ENCODE measurements at regions not wholly inside any gene's neighbourhood (a gene's known extent, or its start where the extent isn't known, plus 50 kb on each side); places are given as distances from the start of the nearest gene placed in this dataset.

GRCh38 chr1:83706354-83706938 lies 292.5 kb downstream of the TTLL7 start:
- H3K36me3 ChIP-seq = no peaks in the 10 kb centered on the region
- no peak for TF ChIP-seq POLR2AphosphoS5 (IDR thresholded peaks at IDR 0.05)
- no peak for TF ChIP-seq POLR2A (IDR thresholded peaks at IDR 0.05)
- no peak for TF ChIP-seq CTCF (IDR thresholded peaks at IDR 0.05)
- intact Hi-C loops (cut with DNase I; ENCODE audit: low total_unique reads) = no loop called here
- H3K9me3 ChIP-seq = no peaks in the 10 kb centered on the region
- H3K27ac ChIP-seq = no peak overlapping the region
- H3K4me1 ChIP-seq = no peaks in the 10 kb centered on the region
- H3K4me3 ChIP-seq = no peak overlapping the region
- H3K27me3 ChIP-seq = no peaks in the 10 kb centered on the region
- DNase-seq (ENCODE audit: low spot score in 2 of 2) = no peak

GRCh38 chr1:83705091-83705490 lies 293.8 kb downstream of the TTLL7 start:
- Histone ChIP-seq H3K27ac (no peak overlapping the region), H3K4me1 (no peaks in the 10 kb centered on the region), H3K27me3 (no peaks in the 10 kb centered on the region), H3K9me3 (no peaks in the 10 kb centered on the region), H3K4me3 (no peak overlapping the region), H3K36me3 (no peaks in the 10 kb centered on the region)
- TF ChIP-seq CTCF (IDR thresholded peaks at IDR 0.05) (no peak), POLR2A (IDR thresholded peaks at IDR 0.05) (no peak), POLR2AphosphoS5 (IDR thresholded peaks at IDR 0.05) (no peak)
- DNase-seq (ENCODE audit: low spot score in 2 of 2) = no peak
- intact Hi-C loops (cut with DNase I; ENCODE audit: low total_unique reads) = no loop called here

- H3K27me3 ChIP-seq = no peaks in the 10 kb centered on the region
- no peak for DNase-seq (ENCODE audit: low spot score in 2 of 2)
- no peak overlapping the region for H3K27ac ChIP-seq
- no peak overlapping the region for H3K4me3 ChIP-seq
- H3K4me1 ChIP-seq = no peaks in the 10 kb centered on the region
- H3K9me3 ChIP-seq = no peaks in the 10 kb centered on the region
- TF ChIP-seq CTCF (IDR thresholded peaks at IDR 0.05) = no peak
- no peak for TF ChIP-seq POLR2A (IDR thresholded peaks at IDR 0.05)
- TF ChIP-seq POLR2AphosphoS5 (IDR thresholded peaks at IDR 0.05) = no peak
- H3K36me3 ChIP-seq = no peaks in the 10 kb centered on the region
- intact Hi-C loops (cut with DNase I; ENCODE audit: low total_unique reads) = no loop called here
Observed at GRCh38 chr1:83704350-83704749, 294.6 kb downstream of the TTLL7 start.

- H3K4me3 ChIP-seq = no peak overlapping the region
- TF ChIP-seq POLR2A (IDR thresholded peaks at IDR 0.05) = no peak
- no peak for TF ChIP-seq POLR2AphosphoS5 (IDR thresholded peaks at IDR 0.05)
- TF ChIP-seq CTCF (IDR thresholded peaks at IDR 0.05) = no peak
- H3K9me3 ChIP-seq = no peaks in the 10 kb centered on the region
- H3K27ac ChIP-seq = no peak overlapping the region
- H3K4me1 ChIP-seq = no peaks in the 10 kb centered on the region
- no peak for DNase-seq (ENCODE audit: low spot score in 2 of 2)
- no peaks in the 10 kb centered on the region for H3K36me3 ChIP-seq
- intact Hi-C loops (cut with DNase I; ENCODE audit: low total_unique reads) = no loop called here
- no peaks in the 10 kb centered on the region for H3K27me3 ChIP-seq
Observed at GRCh38 chr1:83702356-83702755, 296.6 kb downstream of the TTLL7 start.

- no peak overlapping the region for H3K4me3 ChIP-seq
- no peaks in the 10 kb centered on the region for H3K9me3 ChIP-seq
- TF ChIP-seq CTCF (IDR thresholded peaks at IDR 0.05) = no peak
- no peak for TF ChIP-seq POLR2A (IDR thresholded peaks at IDR 0.05)
- no peak for TF ChIP-seq POLR2AphosphoS5 (IDR thresholded peaks at IDR 0.05)
- no peaks in the 10 kb centered on the region for H3K36me3 ChIP-seq
- no peaks in the 10 kb centered on the region for H3K4me1 ChIP-seq
- intact Hi-C loops (cut with DNase I; ENCODE audit: low total_unique reads) = no loop called here
- DNase-seq (ENCODE audit: low spot score in 2 of 2) = no peak
- H3K27me3 ChIP-seq = no peaks in the 10 kb centered on the region
- no peak overlapping the region for H3K27ac ChIP-seq
Observed at GRCh38 chr1:83701355-83701754, 297.6 kb downstream of the TTLL7 start.
